ENCODE measurements at regions not wholly inside any gene's neighbourhood (a gene's known extent, or its start where the extent isn't known, plus 50 kb on each side); places are given as distances from the start of the nearest gene placed in this dataset.

DNA sequence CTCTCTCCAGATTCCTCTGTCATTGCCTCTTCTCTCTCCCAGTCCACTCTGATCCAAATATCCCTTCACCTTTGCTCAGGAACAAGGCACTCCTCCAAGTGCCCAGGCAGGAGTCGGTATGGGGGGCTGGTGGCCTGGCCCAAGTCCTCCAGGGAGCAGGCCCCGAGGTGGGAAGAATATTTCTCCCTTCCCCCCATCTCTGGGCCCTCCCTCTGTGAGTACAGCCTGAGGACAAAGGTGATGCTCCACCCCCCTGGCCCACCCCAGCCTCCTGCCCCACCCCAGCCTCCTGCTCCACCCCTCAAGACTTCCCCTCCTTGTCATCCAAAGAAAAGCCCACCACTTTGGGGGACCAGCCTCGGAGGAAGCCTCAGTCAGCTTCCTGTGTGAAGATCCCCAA, 96.9 kb downstream of the NCR2 start:
- ChIA-PET POLR2A (no interaction called here), CTCF (interaction anchor here (1.1 to 2.4 kb wide), 5 partner anchors 8 to 251 kb away, joined by 3 to 9 read pairs (median 5); no protein-coding TSS in a partner anchor)
- Histone ChIP-seq H3K27me3 (ENCODE audit: insufficient read depth) (peaks cover 13% of the 10 kb centered on the region), H3K9me2 (no peaks in the 10 kb centered on the region), H2AFZ (ENCODE audit: low read depth) (no peak overlapping the region), H4K20me1 (ENCODE audit: insufficient read depth) (no peaks in the 10 kb centered on the region), H3K9me3 (no peaks in the 10 kb centered on the region), H3K36me3 (replicated peaks in 1 of 2; ENCODE audit: control insufficient read depth in 1 of 2, insufficient read depth in 2 of 2, low read length in 1 of 2) (no peaks in the 10 kb centered on the region), H3K9ac (no peak overlapping the region), H3K4me3 (ENCODE audit: low read depth in 2 of 2, low read length in 1 of 2) (no peak overlapping the region), H3F3A (replicated peaks; ENCODE audit: insufficient read depth) (no peaks in the 10 kb centered on the region), H3K4me1 (ENCODE audit: control insufficient read depth in 1 of 2, insufficient read depth in 2 of 2, low read depth in 1 of 2, low read length in 1 of 2) (peaks cover 4 to 17% of the 10 kb centered on the region in 2 experiments; a peak in 1 of 4 replicates), H3K27ac (ENCODE audit: low read depth in 2 of 2, low read length in 1 of 2) (no peak overlapping the region), H3K79me2 (ENCODE audit: insufficient read depth) (no peaks in the 10 kb centered on the region), H3K4me2 (no peak overlapping the region)
- DNase-seq: no peak
- 57% methylated on average over 3 of the region's 3 CpGs for WGBS (ENCODE audit: low lambda C conversion rate)
- TF ChIP-seq FOXM1 (IDR thresholded peaks at IDR 0.05; ENCODE audit: low read depth) (no peak), MEF2A (IDR thresholded peaks at IDR 0.05; ENCODE audit: borderline replicate concordance, low read depth) (no peak), ELF1 (IDR thresholded peaks at IDR 0.05) (no peak)

DNA sequence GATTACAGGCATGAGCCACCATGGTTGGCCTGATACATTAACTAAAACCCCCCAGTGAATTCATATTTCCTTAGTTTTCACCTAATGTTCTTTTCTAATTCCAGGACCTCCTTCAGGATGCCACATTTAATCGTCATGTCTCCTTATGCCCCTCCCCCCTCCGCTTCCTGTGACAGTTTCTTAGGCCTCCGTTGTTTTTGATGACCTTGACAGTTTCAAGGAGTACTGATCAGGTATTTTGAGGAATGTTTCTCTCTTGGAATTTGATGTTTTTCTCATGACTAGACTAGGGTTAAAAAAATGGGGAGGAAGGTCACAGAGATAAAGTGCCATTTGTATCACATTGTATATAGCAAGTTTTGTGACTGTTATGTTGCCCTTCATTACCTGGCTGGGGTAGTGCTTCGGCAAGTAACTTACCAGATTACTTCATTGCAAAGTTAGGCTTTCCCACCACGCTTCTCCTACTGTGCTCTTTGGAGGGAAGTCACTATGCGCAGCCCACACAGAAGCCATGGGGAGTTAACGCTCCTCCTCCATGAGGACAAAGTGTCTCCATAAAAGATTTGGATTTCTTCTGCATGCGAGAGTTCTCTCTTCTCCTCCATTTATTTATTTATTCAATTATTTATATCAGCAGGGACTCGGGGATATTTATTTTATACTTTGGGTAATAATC, 99.5 kb downstream of the NCR2 start:
- Histone ChIP-seq H3K4me1 (ENCODE audit: control insufficient read depth in 1 of 2, insufficient read depth in 2 of 2, low read depth in 1 of 2, low read length in 1 of 2) (0 out of 4 replicates have a peak, but pooled peaks cover 0 to 4% of the 10 kb centered on the region in 2 experiments), H3K4me3 (ENCODE audit: low read depth in 2 of 2, low read length in 1 of 2) (no peak overlapping the region), H3K9ac (no peak overlapping the region), H3K27me3 (ENCODE audit: insufficient read depth) (peaks cover 14% of the 10 kb centered on the region), H3K9me2 (no peaks in the 10 kb centered on the region), H4K20me1 (ENCODE audit: insufficient read depth) (no peaks in the 10 kb centered on the region), H3K27ac (ENCODE audit: low read depth in 2 of 2, low read length in 1 of 2) (no peak overlapping the region), H3K36me3 (replicated peaks in 1 of 2; ENCODE audit: control insufficient read depth in 1 of 2, insufficient read depth in 2 of 2, low read length in 1 of 2) (no peaks in the 10 kb centered on the region), H3F3A (replicated peaks; ENCODE audit: insufficient read depth) (no peaks in the 10 kb centered on the region), H3K4me2 (no peak overlapping the region), H2AFZ (ENCODE audit: low read depth) (no peak overlapping the region), H3K9me3 (no peaks in the 10 kb centered on the region), H3K79me2 (ENCODE audit: insufficient read depth) (no peaks in the 10 kb centered on the region)
- POLR2A ChIA-PET: no interaction called here
- DNase-seq: no peak
- CTCF ChIA-PET: interaction anchor here (1.3 kb wide), 1 partner anchor 67 kb away, joined by 4 read pairs; no protein-coding TSS in a partner anchor
- TF ChIP-seq NFIC (IDR thresholded peaks at IDR 0.05; ENCODE audit: borderline replicate concordance): no peak
- TF ChIP-seq, protein P1, sequence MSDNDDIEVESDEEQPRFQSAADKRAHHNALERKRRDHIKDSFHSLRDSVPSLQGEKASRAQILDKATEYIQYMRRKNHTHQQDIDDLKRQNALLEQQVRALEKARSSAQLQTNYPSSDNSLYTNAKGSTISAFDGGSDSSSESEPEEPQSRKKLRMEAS (IDR thresholded peaks at IDR 0.05; ENCODE audit: low read depth): no peak
- 67% methylated on average over 9 of the region's 9 CpGs for WGBS (ENCODE audit: low lambda C conversion rate)

DNA sequence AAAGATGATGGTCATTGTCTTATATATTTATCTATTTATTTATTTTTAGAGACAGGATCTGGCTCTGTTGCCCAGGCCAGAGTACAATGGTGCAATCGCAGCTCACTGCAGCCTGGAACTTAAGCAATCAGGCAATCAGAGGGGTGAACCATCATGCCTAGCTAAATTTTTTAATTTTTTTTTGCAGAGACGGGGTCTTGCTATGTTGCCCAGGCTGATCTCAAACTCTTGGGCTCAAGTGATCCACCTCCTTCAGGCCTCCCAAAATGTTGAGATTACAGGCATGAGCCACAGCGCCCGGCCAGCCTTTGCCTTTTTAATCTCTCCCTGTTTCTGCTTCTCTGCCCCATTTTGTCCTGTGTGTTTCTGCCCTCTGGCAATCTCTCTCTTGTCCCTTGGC, 102.2 kb downstream of the NCR2 start:
- no peaks in the 10 kb centered on the region for H4K20me1 ChIP-seq (ENCODE audit: insufficient read depth)
- no peak overlapping the region for H3K9ac ChIP-seq
- H3K4me3 ChIP-seq (ENCODE audit: low read depth in 2 of 2, low read length in 1 of 2): no peak overlapping the region
- no peak overlapping the region for H3K27ac ChIP-seq (ENCODE audit: low read depth in 2 of 2, low read length in 1 of 2)
- no peak for TF ChIP-seq TAF1 (IDR thresholded peaks at IDR 0.05; ENCODE audit: borderline replicate concordance, low read depth, low read length)
- TF ChIP-seq SIN3A (IDR thresholded peaks at IDR 0.05; ENCODE audit: borderline replicate concordance, low read depth, low read length): no peak
- no peak overlapping the region for H2AFZ ChIP-seq (ENCODE audit: low read depth)
- H3K36me3 ChIP-seq (replicated peaks in 1 of 2; ENCODE audit: control insufficient read depth in 1 of 2, insufficient read depth in 2 of 2, low read length in 1 of 2): no peaks in the 10 kb centered on the region
- peaks cover 27% of the 10 kb centered on the region for H3K27me3 ChIP-seq (ENCODE audit: insufficient read depth)
- H3K79me2 ChIP-seq (ENCODE audit: insufficient read depth): no peaks in the 10 kb centered on the region
- H3F3A ChIP-seq (replicated peaks; ENCODE audit: insufficient read depth): no peaks in the 10 kb centered on the region
- no peaks in the 10 kb centered on the region for H3K9me2 ChIP-seq
- no peaks in the 10 kb centered on the region for H3K9me3 ChIP-seq
- CTCF ChIA-PET: interaction anchor here (1.0 kb wide), 1 partner anchor 13 kb away, joined by 3 read pairs; no protein-coding TSS in a partner anchor
- DNase-seq: no peak
- POLR2A ChIA-PET: no interaction called here
- 75% methylated on average over 4 of the region's 4 CpGs for WGBS (ENCODE audit: low lambda C conversion rate)
- no peaks in the 10 kb centered on the region for H3K4me1 ChIP-seq (ENCODE audit: control insufficient read depth in 1 of 2, insufficient read depth in 2 of 2, low read depth in 1 of 2, low read length in 1 of 2)
- no peak overlapping the region for H3K4me2 ChIP-seq

Measured in SK-N-SH (cell line).